SK-MEL-5 (cell line): ENCODE measurements at regions not wholly inside any gene's neighbourhood (a gene's known extent, or its start where the extent isn't known, plus 50 kb on each side); places are given as distances from the start of the nearest gene placed in this dataset.
"Not testable (repeated sequence)": the region's sequence is repeated elsewhere in the genome, so short reads cannot be mapped to it uniquely, and the experiment has no call there.

ENCODE experiments used
- DNase-seq: peaks from one replicate; pipeline ENCODE4 v3.0.0-alpha.2; 2016; ENCODE audit warnings: low read depth, low spot score
- in situ Hi-C: cut with HindIII; loops from 2 replicates; pipeline ENCODE4 v1.10.0; 2016; ENCODE audit warnings: low sequenced_read_pairs, high pct_unique_total_duplicates, low pct_unique_long_range_greater_than_20kb

GRCh38 chr12:73225941-73226340, 953.8 kb downstream of the TRHDE start:
- in situ Hi-C loops = no loop called here
- DNase-seq = no peak

DNA sequence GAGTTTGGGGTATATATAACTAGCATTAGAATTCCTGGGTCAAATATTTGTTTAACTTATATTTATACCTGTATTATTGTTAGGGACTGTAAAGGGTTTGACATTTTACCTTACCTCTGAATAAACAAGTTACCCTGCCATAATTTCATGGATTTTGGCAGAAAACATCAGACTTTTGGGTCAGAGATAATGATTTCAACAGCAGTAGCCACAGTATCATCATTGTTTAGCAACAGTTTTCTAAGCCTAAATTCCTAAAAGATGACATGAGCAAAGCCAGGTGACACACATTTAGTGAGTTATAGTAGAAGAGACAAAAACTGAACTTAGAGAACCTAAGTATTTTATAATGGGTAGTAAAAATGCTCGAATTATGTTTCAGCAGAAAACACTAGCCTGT, 954.4 kb downstream of the TRHDE start:
- DNase-seq = no peak
- in situ Hi-C loops = no loop called here

- in situ Hi-C loops, DNase-seq: not testable (repeated sequence)
These were observed 956.7 kb downstream of the TRHDE start for GRCh38 chr12:73228828-73229227.

GRCh38 chr12:73235387-73235786, 963.2 kb downstream of the TRHDE start:
- in situ Hi-C loops = no loop called here
- DNase-seq = no peak

GRCh38 chr12:73240110-73240509, 967.9 kb downstream of the TRHDE start:
- no peak for DNase-seq
- in situ Hi-C loops = no loop called here

- DNase-seq = no peak
- in situ Hi-C loops = no loop called here
These were observed 990.7 kb downstream of the TRHDE start for GRCh38 chr12:73262788-73263381.

DNA sequence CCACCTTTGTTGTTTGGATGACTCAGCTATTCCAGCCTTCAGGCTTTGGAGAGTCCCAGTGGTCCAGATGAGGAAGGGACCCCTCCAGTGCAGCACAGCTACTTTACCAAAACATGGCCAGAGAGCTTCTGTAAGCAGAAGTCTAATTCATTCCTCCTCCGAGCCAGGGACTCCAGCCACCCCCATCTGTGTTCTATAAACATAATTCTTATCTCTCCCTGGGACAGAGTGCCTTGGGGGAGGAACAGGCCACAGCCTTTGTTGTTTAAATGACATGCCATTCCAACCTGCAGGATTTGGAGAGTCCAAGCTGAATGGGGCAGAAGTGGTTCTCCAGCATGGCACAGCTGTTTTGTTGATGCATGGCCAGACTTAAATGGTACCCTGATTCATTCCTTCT, 994.0 kb downstream of the TRHDE start:
- no peak for DNase-seq

DNA sequence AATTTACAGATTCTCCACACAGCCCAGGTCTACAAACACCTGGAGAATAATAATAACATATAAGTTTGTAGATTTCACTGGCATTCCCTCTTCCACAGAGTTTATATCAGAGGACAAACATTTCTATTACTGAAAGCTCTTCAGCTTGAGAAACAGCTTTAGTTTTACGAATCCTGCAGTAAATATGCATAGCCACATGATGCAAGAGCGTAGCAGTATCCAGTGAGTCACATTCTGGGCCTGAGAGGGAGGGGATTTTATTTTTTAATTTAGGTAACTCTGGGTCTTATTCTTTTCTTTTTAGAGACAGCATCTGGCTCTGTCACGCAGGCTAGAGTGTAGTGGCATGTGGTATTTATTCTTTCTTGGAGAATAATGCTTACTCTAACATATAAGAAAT, 1002.8 kb downstream of the TRHDE start:
- no peak for DNase-seq
- in situ Hi-C loops = no loop called here

More for the DNA sequence above, 994.0 kb downstream of the TRHDE start:
- in situ Hi-C loops = no loop called here

DNA sequence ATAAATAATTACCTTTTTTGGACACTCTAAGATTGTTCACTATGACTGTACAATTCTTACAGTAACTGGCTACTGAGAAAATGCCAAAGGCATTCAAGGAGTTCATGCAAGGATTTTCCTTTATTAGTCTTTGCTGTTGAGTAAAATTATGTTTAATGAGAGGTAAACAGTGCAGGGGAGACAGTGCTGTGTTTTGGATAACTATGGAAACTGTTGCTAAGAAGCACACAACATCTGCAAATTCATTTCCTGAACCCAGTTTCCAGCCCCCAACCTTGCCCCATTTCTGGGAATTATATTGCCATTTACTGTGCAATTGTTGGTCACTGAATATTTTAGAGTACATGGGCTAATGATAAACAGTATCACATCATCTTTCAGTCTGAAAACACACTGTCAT, 1005.8 kb downstream of the TRHDE start:
- no peak for DNase-seq
- in situ Hi-C loops = no loop called here

DNA sequence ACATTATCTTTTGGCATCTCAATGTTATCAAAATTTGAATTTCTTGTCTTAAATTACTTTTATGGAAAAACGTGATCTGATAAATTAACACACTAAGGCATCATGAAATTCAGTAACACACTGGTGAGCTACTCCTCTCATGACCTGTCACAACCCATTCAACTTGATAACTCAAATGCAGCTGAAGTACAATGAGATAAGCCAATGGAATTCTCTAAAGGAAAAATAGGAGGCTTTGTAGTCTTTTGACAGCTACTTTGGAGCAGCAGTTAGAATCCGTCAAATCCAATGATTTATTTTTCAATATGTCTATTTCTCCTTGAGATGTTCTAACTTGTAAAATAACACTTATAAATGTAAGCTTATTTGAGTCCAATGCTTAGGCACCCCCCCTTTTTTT, 1029.4 kb downstream of the TRHDE start:
- DNase-seq = no peak
- in situ Hi-C loops = no loop called here

DNA sequence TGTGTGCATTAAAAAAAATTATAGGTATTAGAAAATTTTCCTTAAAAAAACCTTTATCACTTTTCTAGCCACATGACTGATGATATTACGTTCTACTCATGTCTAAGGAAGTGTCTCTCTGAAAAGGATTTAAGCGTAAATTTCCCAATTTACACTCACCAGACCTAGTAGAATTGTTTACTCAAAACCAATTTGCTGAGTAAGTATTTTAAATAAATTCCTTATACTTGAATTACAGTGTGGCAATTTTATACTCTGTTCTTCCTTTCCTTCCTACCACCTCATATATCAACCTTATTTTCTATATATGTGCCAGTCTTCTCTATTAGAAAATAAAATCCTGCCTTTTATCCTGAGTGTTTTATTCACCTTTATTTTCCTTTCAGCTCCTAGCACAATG, 1035.1 kb downstream of the TRHDE start:
- in situ Hi-C loops = no loop called here
- DNase-seq = no peak

DNA sequence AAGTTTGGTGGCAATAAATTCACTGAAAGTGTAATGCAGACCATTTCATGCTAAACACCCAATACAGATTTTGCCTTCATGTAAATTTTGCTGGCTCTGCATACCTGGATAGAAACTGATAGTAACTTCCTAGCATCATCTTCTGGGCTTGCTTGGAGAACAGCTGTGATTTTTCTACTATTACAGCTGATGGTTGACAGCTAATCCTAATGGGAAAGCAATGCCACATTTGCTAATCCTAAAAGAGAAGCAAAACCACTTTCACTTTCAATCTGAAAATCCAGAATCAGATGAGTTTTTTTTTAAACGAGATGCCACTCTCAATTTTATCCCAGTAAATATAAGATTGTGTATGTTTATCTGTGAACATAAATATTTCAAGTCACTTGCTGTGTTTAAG, 1035.9 kb downstream of the TRHDE start:
- in situ Hi-C loops = no loop called here
- no peak for DNase-seq

GRCh38 chr12:73308747-73309146, 1036.6 kb downstream of the TRHDE start:
- no peak for DNase-seq

GRCh38 chr12:73321319-73321718, 1049.1 kb downstream of the TRHDE start:
- in situ Hi-C loops = no loop called here
- DNase-seq = no peak

More at GRCh38 chr12:73308747-73309146, 1036.6 kb downstream of the TRHDE start:
- in situ Hi-C loops = no loop called here

DNA sequence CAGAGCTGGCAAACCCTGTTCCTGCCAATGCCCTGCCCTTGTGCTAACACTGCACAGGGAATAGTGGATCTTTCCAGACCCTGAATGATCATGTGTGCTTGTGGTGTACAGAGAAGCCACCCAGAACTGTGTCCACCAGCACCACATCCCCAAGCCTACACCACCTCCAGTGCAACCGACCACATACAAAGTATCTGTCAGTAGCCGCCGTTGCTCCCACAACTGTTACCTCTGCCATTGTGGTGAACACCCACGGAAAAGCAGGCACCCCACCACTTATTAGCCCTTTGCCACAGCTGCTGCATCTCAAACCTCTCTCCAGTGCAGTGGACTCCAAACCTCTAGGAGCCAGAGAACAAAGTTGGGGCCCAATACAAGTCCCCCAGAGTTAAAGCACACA, 1049.6 kb downstream of the TRHDE start:
- in situ Hi-C loops = no loop called here
- DNase-seq = no peak

DNA sequence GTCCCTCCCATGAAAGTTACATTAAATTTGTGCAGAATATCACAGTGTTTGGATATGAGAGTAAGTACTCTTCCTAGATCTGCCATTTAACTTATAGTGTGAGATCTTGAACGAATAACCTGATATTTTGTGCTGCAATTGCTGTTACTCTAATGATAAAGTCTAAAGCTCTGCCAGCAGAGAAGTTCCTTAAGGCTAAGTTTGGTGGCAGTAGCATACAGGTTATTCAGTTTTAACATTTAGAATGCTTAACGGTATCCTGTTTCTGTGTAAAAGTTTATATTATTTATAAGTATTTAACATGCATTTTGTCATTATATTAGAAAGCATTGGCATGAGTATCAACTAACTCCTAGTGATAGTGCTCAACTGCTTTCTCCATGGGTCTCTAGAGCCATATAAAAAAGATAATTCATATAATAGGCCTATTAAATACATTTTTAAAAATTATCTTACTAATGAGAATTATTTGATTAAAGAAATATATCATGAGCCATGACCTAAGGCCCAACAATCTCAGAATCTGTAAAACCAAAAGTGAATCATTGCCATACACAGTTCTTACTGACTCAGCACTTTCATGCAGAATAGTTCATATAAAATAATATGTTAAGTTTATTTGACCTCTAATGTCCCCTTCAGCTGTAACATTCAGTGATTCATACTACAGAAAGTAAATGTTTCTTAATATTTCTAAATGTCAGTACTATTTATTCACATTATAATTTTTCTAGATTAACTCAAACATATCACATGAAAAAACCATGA, 1058.6 kb downstream of the TRHDE start:
- in situ Hi-C loops = no loop called here
- no peak for DNase-seq

- no peak for DNase-seq
- in situ Hi-C loops = no loop called here
These were observed 1069.5 kb downstream of the TRHDE start for GRCh38 chr12:73341559-73342247.

- DNase-seq = no peak
- in situ Hi-C loops = no loop called here
These were observed 1070.6 kb downstream of the TRHDE start for GRCh38 chr12:73342733-73343132.

DNA sequence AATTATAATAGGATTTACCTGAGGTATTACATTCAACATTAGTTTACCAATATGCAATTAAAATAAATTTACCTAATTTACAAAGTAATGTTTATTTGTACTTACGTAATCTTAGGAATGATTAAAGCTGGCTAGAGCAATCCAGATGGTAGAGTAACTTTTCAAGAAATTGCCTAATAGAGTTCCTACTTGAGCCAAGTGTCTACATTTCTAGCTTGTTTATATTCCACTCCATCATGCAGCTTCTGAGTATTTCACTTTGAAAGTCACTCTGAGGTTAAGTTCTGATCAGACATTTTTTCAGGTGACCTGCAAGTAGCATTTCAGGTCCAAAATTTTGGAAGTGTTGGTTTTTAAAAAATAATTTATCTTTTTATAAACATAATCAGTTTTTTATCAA, 1080.7 kb downstream of the TRHDE start:
- in situ Hi-C loops = no loop called here
- DNase-seq = no peak
